GM12891 (cell line): ENCODE measurements at regions not wholly inside any gene's neighbourhood (a gene's known extent, or its start where the extent isn't known, plus 50 kb on each side); places are given as distances from the start of the nearest gene placed in this dataset.
"Not testable (repeated sequence)": the region's sequence is repeated elsewhere in the genome, so short reads cannot be mapped to it uniquely, and the experiment has no call there.

Experiments used
- DNase-seq: peaks from one replicate; pipeline ENCODE4 v3.0.0; 2011; ENCODE audit warnings: low spot score; ENCODE audit not compliant: insufficient read length
- FAIRE-seq: peaks from 2 replicates; lab custom pipeline; 2011; peaks lifted over from hg19 to GRCh38; lab: Jason Lieb, UNC
- PAX5 ChIP-seq: IDR thresholded peaks from 2 replicates; pipeline ENCODE4 v1.6.1; 2011; ENCODE audit warnings: low read length, moderate library complexity, mild to moderate bottlenecking; ENCODE audit not compliant: insufficient read depth, severe bottlenecking
- POLR2A ChIP-seq: IDR thresholded peaks from 2 replicates; pipeline ENCODE4 v1.6.1; 2011; ENCODE audit warnings: low read depth, low read length, control low read depth
- POLR2AphosphoS5 ChIP-seq: IDR thresholded peaks from 2 replicates; pipeline ENCODE4 v1.6.1; 2011; ENCODE audit warnings: low read depth, low read length, control low read depth
- POU2F2 ChIP-seq: IDR thresholded peaks from 2 replicates; pipeline ENCODE4 v1.6.1; 2011; ENCODE audit warnings: low read depth, mild to moderate bottlenecking, control low read depth, low read length, moderate library complexity
- SPI1 ChIP-seq: IDR thresholded peaks from 2 replicates; pipeline ENCODE4 v1.6.1; 2011; ENCODE audit warnings: low read depth, low read length, control low read depth
- TAF1 ChIP-seq: IDR thresholded peaks from 2 replicates; pipeline ENCODE4 v1.6.1; 2011; ENCODE audit warnings: low read depth, low read length, control low read depth

GRCh38 chr20:19832875-19833274 lies 74.8 kb downstream of the RIN2 start:
- no peak for TF ChIP-seq TAF1
- no peak for TF ChIP-seq POLR2AphosphoS5
- no peak for TF ChIP-seq POU2F2
- no peak for TF ChIP-seq PAX5
- no peak for TF ChIP-seq SPI1
- no peak for TF ChIP-seq POLR2A
- FAIRE-seq (no peak), DNase-seq (no peak)

- DNase-seq (no peak), FAIRE-seq (no peak)
- TF ChIP-seq PAX5: no peak
- no peak for TF ChIP-seq POU2F2
- TF ChIP-seq SPI1: no peak
- no peak for TF ChIP-seq POLR2AphosphoS5
- no peak for TF ChIP-seq TAF1
- no peak for TF ChIP-seq POLR2A
Observed at GRCh38 chr20:19833395-19833794, 75.3 kb downstream of the RIN2 start.

GRCh38 chr20:19834287-19834686 lies 76.2 kb downstream of the RIN2 start:
- DNase-seq (no peak), FAIRE-seq (no peak)
- TF ChIP-seq POU2F2: no peak

- TF ChIP-seq SPI1 (no peak), POLR2A (no peak), POU2F2 (no peak), TAF1 (no peak), POLR2AphosphoS5 (no peak)
- DNase-seq: no peak
- no peak for FAIRE-seq
Observed at GRCh38 chr20:19834783-19835182, 76.7 kb downstream of the RIN2 start.

GRCh38 chr20:19835533-19836222 lies 77.6 kb downstream of the RIN2 start:
- DNase-seq (no peak), FAIRE-seq (no peak)
- TF ChIP-seq POLR2A (no peak), PAX5 (no peak), POLR2AphosphoS5 (no peak), SPI1 (no peak), POU2F2 (no peak), TAF1 (no peak)

- FAIRE-seq (no peak), DNase-seq (no peak)
- no peak for TF ChIP-seq TAF1
Observed at GRCh38 chr20:19838468-19838867, 80.4 kb downstream of the RIN2 start.

GRCh38 chr20:19839053-19839452 lies 81.0 kb downstream of the RIN2 start:
- DNase-seq (no peak), FAIRE-seq (no peak)
- TF ChIP-seq SPI1 (no peak), POLR2A (no peak), POLR2AphosphoS5 (no peak), POU2F2 (no peak), PAX5 (no peak), TAF1 (no peak)

GRCh38 chr20:19840111-19840710 lies 82.2 kb downstream of the RIN2 start:
- DNase-seq: no peak
- TF ChIP-seq POLR2A (no peak), TAF1 (no peak), SPI1 (no peak), POU2F2 (no peak), PAX5 (no peak), POLR2AphosphoS5 (no peak)
- FAIRE-seq: no peak

GRCh38 chr20:19841740-19842139 lies 83.7 kb downstream of the RIN2 start:
- FAIRE-seq (no peak), DNase-seq (no peak)
- TF ChIP-seq PAX5: no peak
- TF ChIP-seq TAF1: no peak
- no peak for TF ChIP-seq SPI1
- TF ChIP-seq POU2F2: no peak
- TF ChIP-seq POLR2A: no peak
- no peak for TF ChIP-seq POLR2AphosphoS5

- FAIRE-seq: not testable (repeated sequence)
Observed at GRCh38 chr20:19844850-19845249, 86.8 kb downstream of the RIN2 start.

GRCh38 chr20:19847383-19847782 lies 89.3 kb downstream of the RIN2 start:
- DNase-seq: no peak
- FAIRE-seq: no peak
- TF ChIP-seq TAF1: no peak
- no peak for TF ChIP-seq PAX5
- no peak for TF ChIP-seq POLR2AphosphoS5
- TF ChIP-seq SPI1: no peak
- TF ChIP-seq POU2F2: no peak
- no peak for TF ChIP-seq POLR2A

More at GRCh38 chr20:19844850-19845249, 86.8 kb downstream of the RIN2 start:
- not testable (repeated sequence) for DNase-seq
